Heart left ventricle (tissue), 16 donors: ENCODE measurements at regions not wholly inside any gene's neighbourhood (a gene's known extent, or its start where the extent isn't known, plus 50 kb on each side); places are given as distances from the start of the nearest gene placed in this dataset.
"Not testable (repeated sequence)": the region's sequence is repeated elsewhere in the genome, so short reads cannot be mapped to it uniquely, and the experiment has no call there.

ENCODE experiments used
- ATAC-seq, 4 donors: fragments of 200-7000 bp; cut with Tn5 transposase; one replicate each; pipeline ENCODE4 v1.9.1; 2020 to 2022; ENCODE audit warnings: moderate library complexity in 4 of 4, mild to moderate bottlenecking in 3 of 4, moderate number of reproducible peaks in 1 of 4
- DNase-seq, 5 donors: peaks; one replicate each; pipeline ENCODE4 v3.0.0-alpha.2; 2020
- H3K27ac ChIP-seq, 12 donors: fragments of 200-600 bp; sonication (generic) in 4 of 12; one replicate each; pipeline versions ENCODE4 v1.5.0 to v1.8.0; 2016 to 2022; ENCODE audit warnings: mild to moderate bottlenecking in 2 of 12
- H3K27me3 ChIP-seq, 9 donors: fragments of 200-600 bp; sonication (generic) in 2 of 9; one replicate each; pipeline versions ENCODE4 v1.5.1 to v1.8.0; 2016 to 2022; ENCODE audit warnings: mild to moderate bottlenecking in 3 of 9
- H3K36me3 ChIP-seq, 9 donors: fragments of 200-600 bp; sonication (generic) in 2 of 9; one replicate each; pipeline versions ENCODE4 v1.5.0 to v1.8.0; 2018 to 2022; ENCODE audit warnings: mild to moderate bottlenecking in 2 of 9
- H3K4me1 ChIP-seq, 12 donors: fragments of 200-600 bp; sonication (generic) in 4 of 12; one replicate each; pipeline versions ENCODE4 v1.5.0 to v1.8.0; 2016 to 2022; ENCODE audit warnings: mild to moderate bottlenecking in 3 of 12
- H3K4me3 ChIP-seq, 12 donors: fragments of 200-600 bp; sonication (generic) in 4 of 12; one replicate each; pipeline versions ENCODE4 v1.5.0 to v1.8.0; 2017 to 2022; ENCODE audit warnings: mild to moderate bottlenecking in 9 of 12, moderate library complexity in 4 of 12
- H3K9me3 ChIP-seq, 12 donors: fragments of 200-600 bp; sonication (generic) in 4 of 12; one replicate each; pipeline versions ENCODE4 v1.5.0 to v1.8.0; 2016 to 2022; ENCODE audit warnings: mild to moderate bottlenecking in 1 of 12
- POLR2A ChIP-seq, 2 donors: fragments of 450-650 bp; IDR thresholded peaks; one replicate each; pipeline ENCODE4 v1.6.1; 2017; ENCODE audit warnings: antibody characterized with exemption in 2 of 2, mild to moderate bottlenecking in 2 of 2, moderate library complexity in 2 of 2
- WGBS, 4 donors: extraction: QIAGEN DNeasy Blood & Tissue Kit in 2 of 4; methylation state at CpG; one replicate each; pipeline versions ENCODE4 v1.1.5 to v1.1.7; 2013 to 2018; 5-methylcytosine and 5-hydroxymethylcytosine counted together
- intact Hi-C, 10 donors: fragments of 100-400 bp; cut with DNase I; formaldehyde crosslinking; loops; one replicate each; pipeline versions ENCODE4 v1.11.1 to v1.14.2; 2022
- TF ChIP-seq, protein P1 (sequence below), 12 donors: fragments of 200-600 bp; sonication (generic) in 4 of 12; IDR thresholded peaks; one replicate each; pipeline versions ENCODE4 v1.5.0 to v1.8.0; 2018 to 2022; ENCODE audit warnings: antibody characterized with exemption in 12 of 12, mild to moderate bottlenecking in 5 of 12
- donor health status: ischemic (EF 13 %, LVEDD 7.1; RV severe dilation, severe dysfunction).
- donor health status: healthy with polysubstance abuse.
- donor health status: DM: no; HTN: yes; CAD: no.
- donor health status: DM: no; HTN: no; CAD: no.
- donor health status: ischemic (EF 25% LVEDD 6.9; RV normal size, moderate dysfunction).
- donor health status: ischemic (EF 25% LVEDD 5.7; RV mildly dilated, moderate dysfunction).
- donor health status: healthy.
- donor health status: DM: yes; HTN: yes; CAD: no.
- donor health status: ischemic (EF 35%, LVEDD 5.7; RV mildly dilated, moderate dysfunction).
- donor health status: nonischemic (EF 11% LVEDD 7.7; RV severe dilation, severe dysfunction).
- donor health status: DM: yes; HTN: yes; CAD: no.
- donor health status: PGD.
- donor health status: ischemic (EF 29% LVEDD 5.4; RV normal size, mild dysfunction).
- donor health status: nonischemic (EF 23%, LVEDD 6.1; RV moderate dilation, normal function).

DNA sequence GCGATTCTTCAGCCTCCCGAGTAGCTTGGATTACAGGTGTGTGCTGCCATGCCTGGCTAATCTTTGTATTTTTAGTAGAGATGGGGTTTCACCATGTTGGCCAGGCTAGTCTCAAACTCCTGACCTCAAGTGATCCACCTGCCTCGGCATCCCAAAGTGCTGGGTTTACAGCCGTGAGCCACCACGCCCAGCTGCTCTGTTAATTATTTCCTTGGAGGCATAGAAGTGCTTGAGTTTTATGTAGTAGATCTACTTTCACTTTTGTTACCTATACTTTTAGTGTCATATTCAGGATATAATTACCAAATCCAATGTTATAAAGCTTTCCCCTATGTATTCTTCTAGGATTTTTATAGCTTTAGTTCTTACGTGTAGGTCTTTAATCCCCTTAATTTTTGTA, 1093.0 kb downstream of the GATA3 start:
- H3K27me3 ChIP-seq, result no peaks in the 10 kb centered on the region
- no peak overlapping the region for H3K4me3 ChIP-seq
- H3K4me1 ChIP-seq, result no peaks in the 10 kb centered on the region
- TF ChIP-seq POLR2A (IDR thresholded peaks at IDR 0.05), result no peak
- TF ChIP-seq, protein P1, sequence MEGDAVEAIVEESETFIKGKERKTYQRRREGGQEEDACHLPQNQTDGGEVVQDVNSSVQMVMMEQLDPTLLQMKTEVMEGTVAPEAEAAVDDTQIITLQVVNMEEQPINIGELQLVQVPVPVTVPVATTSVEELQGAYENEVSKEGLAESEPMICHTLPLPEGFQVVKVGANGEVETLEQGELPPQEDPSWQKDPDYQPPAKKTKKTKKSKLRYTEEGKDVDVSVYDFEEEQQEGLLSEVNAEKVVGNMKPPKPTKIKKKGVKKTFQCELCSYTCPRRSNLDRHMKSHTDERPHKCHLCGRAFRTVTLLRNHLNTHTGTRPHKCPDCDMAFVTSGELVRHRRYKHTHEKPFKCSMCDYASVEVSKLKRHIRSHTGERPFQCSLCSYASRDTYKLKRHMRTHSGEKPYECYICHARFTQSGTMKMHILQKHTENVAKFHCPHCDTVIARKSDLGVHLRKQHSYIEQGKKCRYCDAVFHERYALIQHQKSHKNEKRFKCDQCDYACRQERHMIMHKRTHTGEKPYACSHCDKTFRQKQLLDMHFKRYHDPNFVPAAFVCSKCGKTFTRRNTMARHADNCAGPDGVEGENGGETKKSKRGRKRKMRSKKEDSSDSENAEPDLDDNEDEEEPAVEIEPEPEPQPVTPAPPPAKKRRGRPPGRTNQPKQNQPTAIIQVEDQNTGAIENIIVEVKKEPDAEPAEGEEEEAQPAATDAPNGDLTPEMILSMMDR (IDR thresholded peaks at IDR 0.05), result no peak
- intact Hi-C loops, result no loop called here
- H3K9me3 ChIP-seq, result peaks cover 0 to 3% (median 0%) of the 10 kb centered on the region in 12 donors
- no peak overlapping the region for H3K27ac ChIP-seq
- no peaks in the 10 kb centered on the region for H3K36me3 ChIP-seq
- WGBS, 4 donors, result 83 to 93% (median 90%) methylated on average over 6 of the region's 6 CpGs
- ATAC-seq (no peak), DNase-seq (no peak)

DNA sequence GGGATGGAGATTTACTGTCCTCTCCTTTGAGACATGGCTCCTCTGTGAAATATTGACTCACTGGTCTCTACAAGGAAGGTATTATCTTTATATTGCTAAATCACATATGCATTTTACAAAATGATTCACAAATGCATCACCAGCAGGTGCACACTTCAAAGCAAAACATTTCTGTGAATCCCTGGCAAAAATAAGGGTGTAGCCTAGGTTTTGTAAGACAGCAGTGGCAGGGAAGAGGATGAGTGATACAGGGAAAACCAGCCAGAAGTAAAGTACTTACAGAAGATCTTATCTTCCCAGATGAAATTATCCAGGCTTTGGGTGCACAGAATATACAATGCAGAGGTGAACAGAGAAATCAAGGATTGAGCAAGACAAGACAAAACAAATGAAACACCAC, 1094.6 kb downstream of the GATA3 start:
- no peak for ATAC-seq
- intact Hi-C loops, result no loop called here
- TF ChIP-seq, protein P1 (IDR thresholded peaks at IDR 0.05), result no peak
- TF ChIP-seq POLR2A (IDR thresholded peaks at IDR 0.05), result no peak
- no peak for DNase-seq
- no peaks in the 10 kb centered on the region for H3K4me1 ChIP-seq
- H3K27ac ChIP-seq, result no peak overlapping the region
- H3K9me3 ChIP-seq, result peaks cover 0 to 3% (median 0%) of the 10 kb centered on the region in 12 donors
- H3K4me3 ChIP-seq, result no peak overlapping the region
- no peaks in the 10 kb centered on the region for H3K27me3 ChIP-seq
- no peaks in the 10 kb centered on the region for H3K36me3 ChIP-seq

DNA sequence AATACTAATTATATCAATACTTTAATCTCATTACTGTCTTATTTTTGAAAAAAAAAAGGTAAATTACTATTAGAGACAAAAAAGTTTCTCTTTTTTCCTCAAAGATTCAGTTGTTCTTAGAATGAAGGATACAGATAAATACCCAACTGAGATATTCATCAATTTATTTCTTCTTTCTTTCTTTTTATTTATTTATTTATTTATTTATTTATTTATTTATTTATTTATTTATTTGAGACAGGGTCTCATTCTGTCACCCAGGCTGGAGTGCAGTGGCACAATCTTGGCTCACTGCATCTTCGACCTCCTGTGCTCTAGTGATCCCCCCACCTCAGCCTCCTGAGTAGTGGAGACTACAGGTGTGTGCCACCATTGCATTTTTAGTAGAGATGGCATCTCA, 1098.6 kb downstream of the GATA3 start:
- DNase-seq, H3K4me3 ChIP-seq, H3K27ac ChIP-seq, H3K4me1 ChIP-seq, H3K27me3 ChIP-seq, ATAC-seq, intact Hi-C loops, H3K36me3 ChIP-seq, H3K9me3 ChIP-seq: not testable (repeated sequence)
- WGBS, 4 donors, result 79 to 88% (median 85%) methylated on average over 1 of the region's 1 CpG

DNA sequence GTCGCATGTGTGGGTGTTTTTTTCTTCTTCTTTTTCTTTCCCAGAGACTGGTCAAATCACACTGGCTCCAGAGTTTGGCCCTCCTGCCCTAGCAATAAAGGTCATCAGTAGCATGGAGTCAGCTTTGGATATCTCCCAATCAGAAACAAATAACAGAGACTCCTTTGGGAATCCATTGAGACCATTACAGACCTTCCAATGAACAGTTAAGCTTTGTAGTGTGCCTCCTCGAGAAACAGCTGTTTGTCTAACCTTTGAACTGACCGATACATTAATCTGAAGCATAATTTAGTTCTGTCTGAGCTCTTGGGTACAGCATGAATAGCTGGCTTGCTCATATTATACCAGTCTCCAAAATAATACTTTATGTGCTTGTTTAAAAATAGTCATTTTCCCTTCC, 1103.2 kb downstream of the GATA3 start:
- 45 to 71% (median 54%) methylated on average over 3 of the region's 3 CpGs for WGBS, 4 donors
- TF ChIP-seq, protein P1 (IDR thresholded peaks at IDR 0.05), result no peak
- TF ChIP-seq POLR2A (IDR thresholded peaks at IDR 0.05), result no peak
- intact Hi-C loops, result no loop called here
- ATAC-seq, result no peak
- H3K36me3 ChIP-seq, result no peaks in the 10 kb centered on the region
- DNase-seq, result no peak
- H3K4me3 ChIP-seq, result no peak overlapping the region
- no peak overlapping the region for H3K27ac ChIP-seq
- no peaks in the 10 kb centered on the region for H3K27me3 ChIP-seq
- peaks cover 0 to 8% (median 3%) of the 10 kb centered on the region in 12 donors for H3K9me3 ChIP-seq
- H3K4me1 ChIP-seq, result no peaks in the 10 kb centered on the region

DNA sequence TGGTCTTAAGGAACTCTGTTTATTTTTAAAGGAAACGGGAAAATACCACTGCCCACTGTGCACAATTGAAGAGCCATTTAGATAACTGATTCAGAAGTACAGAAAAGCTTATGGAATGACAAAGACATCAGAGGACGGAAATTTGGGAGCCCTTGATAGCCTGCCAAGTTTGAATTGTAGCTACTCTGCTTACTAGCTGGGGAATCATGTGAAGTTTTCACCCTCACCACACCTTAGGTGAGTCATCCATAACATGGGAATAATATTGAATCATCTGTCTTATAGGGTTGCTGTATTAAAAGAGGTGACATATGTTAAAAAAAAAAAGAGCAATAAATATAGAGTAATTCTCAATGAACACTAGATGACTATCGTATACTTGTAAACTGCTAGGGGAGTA, 1104.2 kb downstream of the GATA3 start:
- Histone ChIP-seq H3K4me3 (no peak overlapping the region), H3K9me3 (peaks cover 0 to 8% (median 3%) of the 10 kb centered on the region in 12 donors), H3K27ac (no peak overlapping the region), H3K4me1 (no peaks in the 10 kb centered on the region), H3K27me3 (no peaks in the 10 kb centered on the region), H3K36me3 (no peaks in the 10 kb centered on the region)
- ATAC-seq (no peak), DNase-seq (no peak)
- TF ChIP-seq, protein P1 (IDR thresholded peaks at IDR 0.05), result no peak
- no peak for TF ChIP-seq POLR2A (IDR thresholded peaks at IDR 0.05)
- intact Hi-C loops, result no loop called here
- WGBS, 4 donors, result 67 to 80% (median 72%) methylated on average over 3 of the region's 3 CpGs
